ENCODE measurements at regions not wholly inside any gene's neighbourhood (a gene's known extent, or its start where the extent isn't known, plus 50 kb on each side); places are given as distances from the start of the nearest gene placed in this dataset. TPM values are rescaled to one million over a fixed set of nuclear protein-coding genes. Genes with fewer than 3 reads are reported as not detected.

GRCh38 chr6:33856031-33856590, 52.3 kb upstream of the MLN start:
- H3K27ac Mint-ChIP-seq: no peak overlapping the region
- DNase-seq: no peak
- H3K9me3 Mint-ChIP-seq: no peaks in the 10 kb centered on the region
- intact Hi-C loops (cut with micrococcal nuclease): loop anchor here (2.0 to 10.0 kb wide), 3 partner anchors 67 to 299 kb away; partner anchors contain the start of gene LEMD2
- no peaks in the 10 kb centered on the region for H3K27me3 Mint-ChIP-seq (ENCODE audit: low read depth)
- no peak overlapping the region for H3K4me3 Mint-ChIP-seq
- peaks cover 30% of the 10 kb centered on the region for H3K4me1 Mint-ChIP-seq (ENCODE audit: low read depth)
- H3K36me3 Mint-ChIP-seq (ENCODE audit: low read depth): no peaks in the 10 kb centered on the region
- CTCF ChIA-PET: interaction anchor here (1.2 to 1.6 kb wide), 3 partner anchors 84 to 171 kb away, joined by 3 to 6 read pairs (median 4); no protein-coding TSS in a partner anchor

GRCh38 chr6:33854572-33855030, 50.8 kb upstream of the MLN start:
- Mint-ChIP-seq H3K27ac (no peak overlapping the region), H3K4me3 (no peak overlapping the region), H3K36me3 (ENCODE audit: low read depth) (no peaks in the 10 kb centered on the region), H3K27me3 (ENCODE audit: low read depth) (no peaks in the 10 kb centered on the region), H3K9me3 (no peaks in the 10 kb centered on the region), H3K4me1 (ENCODE audit: low read depth) (peaks cover 24% of the 10 kb centered on the region)
- intact Hi-C loops (cut with micrococcal nuclease): loop anchor here (10.0 kb wide), 1 partner anchor 300 kb away; no protein-coding TSS in a partner anchor
- CTCF ChIA-PET: no interaction called here
- DNase-seq: no peak

GRCh38 chr6:33853736-33854135, 49.9 kb upstream of the MLN start:
- H3K9me3 Mint-ChIP-seq: no peaks in the 10 kb centered on the region
- peaks cover 24% of the 10 kb centered on the region for H3K4me1 Mint-ChIP-seq (ENCODE audit: low read depth)
- H3K36me3 Mint-ChIP-seq (ENCODE audit: low read depth): no peaks in the 10 kb centered on the region
- intact Hi-C loops (cut with micrococcal nuclease): loop anchor here (10.0 kb wide), 1 partner anchor 301 kb away; no protein-coding TSS in a partner anchor
- H3K27ac Mint-ChIP-seq: no peak overlapping the region
- no peak overlapping the region for H3K4me3 Mint-ChIP-seq
- no peaks in the 10 kb centered on the region for H3K27me3 Mint-ChIP-seq (ENCODE audit: low read depth)
- DNase-seq: no peak
- CTCF ChIA-PET: no interaction called here

Small RNA genes in the stretch of these regions (microRNA-seq; reads per million reads assigned to microRNA genes)
- not detected for gene MIR7159 (ENCODE audit: borderline microRNAs expressed, borderline replicate concordance)

Data from activated naive CD4-positive, alpha-beta T cell treated with anti-CD3 and anti-CD28 coated beads for 36 hours (primary cell).